ENCODE measurements at regions not wholly inside any gene's neighbourhood (a gene's known extent, or its start where the extent isn't known, plus 50 kb on each side); places are given as distances from the start of the nearest gene placed in this dataset.

DNA sequence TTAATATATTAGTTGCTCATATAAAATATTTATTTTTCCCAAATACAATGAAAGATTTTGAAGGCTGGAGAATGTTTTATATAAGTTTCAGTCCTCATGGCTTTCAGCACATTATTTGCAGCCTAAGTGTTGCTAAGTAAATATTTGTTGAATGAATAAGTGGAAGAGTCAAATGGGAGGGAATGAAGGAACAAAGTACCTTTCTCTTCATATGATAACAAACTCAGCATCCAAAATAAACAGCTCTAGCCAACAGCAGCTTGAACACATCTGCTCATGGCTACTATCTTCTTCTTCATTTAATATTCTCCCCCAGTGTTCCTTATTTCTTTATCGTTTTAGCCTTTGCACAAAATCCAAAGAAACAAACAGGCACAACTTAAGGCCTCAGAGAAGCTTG lies 385.2 kb upstream of the PIK3C3 start:
- TF ChIP-seq, protein P1, sequence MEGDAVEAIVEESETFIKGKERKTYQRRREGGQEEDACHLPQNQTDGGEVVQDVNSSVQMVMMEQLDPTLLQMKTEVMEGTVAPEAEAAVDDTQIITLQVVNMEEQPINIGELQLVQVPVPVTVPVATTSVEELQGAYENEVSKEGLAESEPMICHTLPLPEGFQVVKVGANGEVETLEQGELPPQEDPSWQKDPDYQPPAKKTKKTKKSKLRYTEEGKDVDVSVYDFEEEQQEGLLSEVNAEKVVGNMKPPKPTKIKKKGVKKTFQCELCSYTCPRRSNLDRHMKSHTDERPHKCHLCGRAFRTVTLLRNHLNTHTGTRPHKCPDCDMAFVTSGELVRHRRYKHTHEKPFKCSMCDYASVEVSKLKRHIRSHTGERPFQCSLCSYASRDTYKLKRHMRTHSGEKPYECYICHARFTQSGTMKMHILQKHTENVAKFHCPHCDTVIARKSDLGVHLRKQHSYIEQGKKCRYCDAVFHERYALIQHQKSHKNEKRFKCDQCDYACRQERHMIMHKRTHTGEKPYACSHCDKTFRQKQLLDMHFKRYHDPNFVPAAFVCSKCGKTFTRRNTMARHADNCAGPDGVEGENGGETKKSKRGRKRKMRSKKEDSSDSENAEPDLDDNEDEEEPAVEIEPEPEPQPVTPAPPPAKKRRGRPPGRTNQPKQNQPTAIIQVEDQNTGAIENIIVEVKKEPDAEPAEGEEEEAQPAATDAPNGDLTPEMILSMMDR (IDR thresholded peaks at IDR 0.05; ENCODE audit: low read depth, low read length, missing input control) = no peak
- TF ChIP-seq, protein P2, sequence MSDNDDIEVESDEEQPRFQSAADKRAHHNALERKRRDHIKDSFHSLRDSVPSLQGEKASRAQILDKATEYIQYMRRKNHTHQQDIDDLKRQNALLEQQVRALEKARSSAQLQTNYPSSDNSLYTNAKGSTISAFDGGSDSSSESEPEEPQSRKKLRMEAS (IDR thresholded peaks at IDR 0.05) = no peak
- TF ChIP-seq, protein P3, sequence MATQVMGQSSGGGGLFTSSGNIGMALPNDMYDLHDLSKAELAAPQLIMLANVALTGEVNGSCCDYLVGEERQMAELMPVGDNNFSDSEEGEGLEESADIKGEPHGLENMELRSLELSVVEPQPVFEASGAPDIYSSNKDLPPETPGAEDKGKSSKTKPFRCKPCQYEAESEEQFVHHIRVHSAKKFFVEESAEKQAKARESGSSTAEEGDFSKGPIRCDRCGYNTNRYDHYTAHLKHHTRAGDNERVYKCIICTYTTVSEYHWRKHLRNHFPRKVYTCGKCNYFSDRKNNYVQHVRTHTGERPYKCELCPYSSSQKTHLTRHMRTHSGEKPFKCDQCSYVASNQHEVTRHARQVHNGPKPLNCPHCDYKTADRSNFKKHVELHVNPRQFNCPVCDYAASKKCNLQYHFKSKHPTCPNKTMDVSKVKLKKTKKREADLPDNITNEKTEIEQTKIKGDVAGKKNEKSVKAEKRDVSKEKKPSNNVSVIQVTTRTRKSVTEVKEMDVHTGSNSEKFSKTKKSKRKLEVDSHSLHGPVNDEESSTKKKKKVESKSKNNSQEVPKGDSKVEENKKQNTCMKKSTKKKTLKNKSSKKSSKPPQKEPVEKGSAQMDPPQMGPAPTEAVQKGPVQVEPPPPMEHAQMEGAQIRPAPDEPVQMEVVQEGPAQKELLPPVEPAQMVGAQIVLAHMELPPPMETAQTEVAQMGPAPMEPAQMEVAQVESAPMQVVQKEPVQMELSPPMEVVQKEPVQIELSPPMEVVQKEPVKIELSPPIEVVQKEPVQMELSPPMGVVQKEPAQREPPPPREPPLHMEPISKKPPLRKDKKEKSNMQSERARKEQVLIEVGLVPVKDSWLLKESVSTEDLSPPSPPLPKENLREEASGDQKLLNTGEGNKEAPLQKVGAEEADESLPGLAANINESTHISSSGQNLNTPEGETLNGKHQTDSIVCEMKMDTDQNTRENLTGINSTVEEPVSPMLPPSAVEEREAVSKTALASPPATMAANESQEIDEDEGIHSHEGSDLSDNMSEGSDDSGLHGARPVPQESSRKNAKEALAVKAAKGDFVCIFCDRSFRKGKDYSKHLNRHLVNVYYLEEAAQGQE (IDR thresholded peaks at IDR 0.05) = no peak
- TF ChIP-seq HNF4A (conservative IDR thresholded peaks at IDR 0.05) (peak in 1 of 2 donors; percentile 34), FOXA1 (IDR thresholded peaks at IDR 0.05) (no peak), EGR1 (IDR thresholded peaks at IDR 0.05; ENCODE audit: low read depth in 2 of 2) (no peak), RXRA (IDR thresholded peaks at IDR 0.05) (no peak), GABPA (IDR thresholded peaks at IDR 0.05 in 1 of 2, conservative IDR thresholded peaks at IDR 0.05 in 1 of 2) (no peak)
- TF ChIP-seq, protein P4, sequence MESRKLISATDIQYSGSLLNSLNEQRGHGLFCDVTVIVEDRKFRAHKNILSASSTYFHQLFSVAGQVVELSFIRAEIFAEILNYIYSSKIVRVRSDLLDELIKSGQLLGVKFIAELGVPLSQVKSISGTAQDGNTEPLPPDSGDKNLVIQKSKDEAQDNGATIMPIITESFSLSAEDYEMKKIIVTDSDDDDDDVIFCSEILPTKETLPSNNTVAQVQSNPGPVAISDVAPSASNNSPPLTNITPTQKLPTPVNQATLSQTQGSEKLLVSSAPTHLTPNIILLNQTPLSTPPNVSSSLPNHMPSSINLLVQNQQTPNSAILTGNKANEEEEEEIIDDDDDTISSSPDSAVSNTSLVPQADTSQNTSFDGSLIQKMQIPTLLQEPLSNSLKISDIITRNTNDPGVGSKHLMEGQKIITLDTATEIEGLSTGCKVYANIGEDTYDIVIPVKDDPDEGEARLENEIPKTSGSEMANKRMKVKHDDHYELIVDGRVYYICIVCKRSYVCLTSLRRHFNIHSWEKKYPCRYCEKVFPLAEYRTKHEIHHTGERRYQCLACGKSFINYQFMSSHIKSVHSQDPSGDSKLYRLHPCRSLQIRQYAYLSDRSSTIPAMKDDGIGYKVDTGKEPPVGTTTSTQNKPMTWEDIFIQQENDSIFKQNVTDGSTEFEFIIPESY (IDR thresholded peaks at IDR 0.05) = no peak

Data from liver (tissue), 3 donors.